ENCODE measurements at regions not wholly inside any gene's neighbourhood (a gene's known extent, or its start where the extent isn't known, plus 50 kb on each side); places are given as distances from the start of the nearest gene placed in this dataset.

- intact Hi-C loops (cut with micrococcal nuclease): no loop called here
- Mint-ChIP-seq H3K27me3 (ENCODE audit: low read depth) (no peaks in the 10 kb centered on the region), H3K9me3 (peaks cover 7% of the 10 kb centered on the region), H3K4me1 (ENCODE audit: low read depth) (no peaks in the 10 kb centered on the region), H3K36me3 (ENCODE audit: low read depth) (no peaks in the 10 kb centered on the region), H3K27ac (no peak overlapping the region), H3K4me3 (no peak overlapping the region)
- CTCF ChIA-PET: no interaction called here
- DNase-seq: no peak
Observed at GRCh38 chr3:76016111-76016510, 230.8 kb upstream of the ZNF717 start.

GRCh38 chr3:76016769-76017439 lies 231.6 kb upstream of the ZNF717 start:
- intact Hi-C loops (cut with micrococcal nuclease): no loop called here
- no peaks in the 10 kb centered on the region for H3K4me1 Mint-ChIP-seq (ENCODE audit: low read depth)
- no peaks in the 10 kb centered on the region for H3K27me3 Mint-ChIP-seq (ENCODE audit: low read depth)
- peaks cover 3% of the 10 kb centered on the region for H3K9me3 Mint-ChIP-seq
- no peak overlapping the region for H3K27ac Mint-ChIP-seq
- no peak overlapping the region for H3K4me3 Mint-ChIP-seq
- CTCF ChIA-PET: no interaction called here
- no peak for DNase-seq
- H3K36me3 Mint-ChIP-seq (ENCODE audit: low read depth): no peaks in the 10 kb centered on the region

DNA sequence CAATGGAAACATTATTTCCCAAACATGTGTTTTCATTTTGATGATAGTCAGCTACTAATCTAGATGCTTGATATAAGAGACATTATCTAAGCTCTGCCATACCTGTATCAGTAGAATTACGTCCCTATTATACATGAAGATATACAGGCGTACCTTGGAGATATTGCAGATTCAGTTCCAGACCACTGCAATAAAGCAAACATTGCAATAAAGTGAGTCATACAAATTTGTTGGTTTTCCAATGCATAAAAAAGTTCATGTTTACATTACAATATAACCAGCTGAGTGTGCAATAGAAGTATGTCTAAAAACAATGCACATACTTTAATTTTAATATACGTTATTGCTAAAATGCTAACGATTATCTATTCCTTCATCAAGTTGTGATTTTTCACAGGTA lies 236.0 kb upstream of the ZNF717 start:
- no peaks in the 10 kb centered on the region for H3K36me3 Mint-ChIP-seq (ENCODE audit: low read depth)
- H3K4me3 Mint-ChIP-seq: no peak overlapping the region
- H3K27me3 Mint-ChIP-seq (ENCODE audit: low read depth): no peaks in the 10 kb centered on the region
- no peak overlapping the region for H3K27ac Mint-ChIP-seq
- no peaks in the 10 kb centered on the region for H3K4me1 Mint-ChIP-seq (ENCODE audit: low read depth)
- DNase-seq: no peak
- CTCF ChIA-PET: no interaction called here
- H3K9me3 Mint-ChIP-seq: no peaks in the 10 kb centered on the region
- intact Hi-C loops (cut with micrococcal nuclease): no loop called here

- Mint-ChIP-seq H3K9me3 (no peaks in the 10 kb centered on the region), H3K27ac (no peak overlapping the region), H3K4me1 (ENCODE audit: low read depth) (no peaks in the 10 kb centered on the region), H3K36me3 (ENCODE audit: low read depth) (no peaks in the 10 kb centered on the region), H3K27me3 (ENCODE audit: low read depth) (no peaks in the 10 kb centered on the region), H3K4me3 (no peak overlapping the region)
- intact Hi-C loops (cut with micrococcal nuclease): no loop called here
- DNase-seq: no peak
- CTCF ChIA-PET: no interaction called here
Observed at GRCh38 chr3:76024640-76025039, 239.3 kb upstream of the ZNF717 start.

- intact Hi-C loops (cut with micrococcal nuclease): no loop called here
- no peak for DNase-seq
- Mint-ChIP-seq H3K27ac (no peak overlapping the region), H3K36me3 (ENCODE audit: low read depth) (no peaks in the 10 kb centered on the region), H3K27me3 (ENCODE audit: low read depth) (no peaks in the 10 kb centered on the region), H3K4me1 (ENCODE audit: low read depth) (no peaks in the 10 kb centered on the region), H3K4me3 (no peak overlapping the region), H3K9me3 (peaks cover 4% of the 10 kb centered on the region)
- CTCF ChIA-PET: interaction anchor here (0.6 kb wide), 1 partner anchor 461 kb away, joined by 3 read pairs; no protein-coding TSS in a partner anchor
Observed at GRCh38 chr3:76025561-76025960, 240.2 kb upstream of the ZNF717 start.

DNA sequence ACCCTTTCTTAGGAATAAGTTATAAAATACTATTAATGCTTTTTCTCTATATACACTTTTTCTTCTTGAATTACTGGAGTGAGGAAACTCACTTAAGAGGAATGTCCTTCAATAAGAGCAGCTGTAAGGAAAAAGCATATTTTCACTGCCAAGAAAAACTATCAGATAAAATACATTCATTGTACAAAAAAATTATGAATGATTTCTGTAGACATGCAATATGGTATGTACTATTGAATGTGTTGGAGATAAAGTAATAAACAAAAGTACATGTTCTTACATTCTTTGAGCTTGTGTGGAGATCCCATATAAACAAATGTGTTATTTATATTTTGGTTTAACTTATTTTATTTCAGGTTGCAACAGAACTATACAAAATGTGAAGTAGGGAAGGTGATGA lies 241.0 kb upstream of the ZNF717 start:
- Mint-ChIP-seq H3K9me3 (peaks cover 8% of the 10 kb centered on the region), H3K36me3 (ENCODE audit: low read depth) (no peaks in the 10 kb centered on the region), H3K4me1 (ENCODE audit: low read depth) (no peaks in the 10 kb centered on the region), H3K27ac (no peak overlapping the region), H3K27me3 (ENCODE audit: low read depth) (no peaks in the 10 kb centered on the region), H3K4me3 (no peak overlapping the region)
- intact Hi-C loops (cut with micrococcal nuclease): no loop called here
- CTCF ChIA-PET: interaction anchor here (1.2 kb wide), 1 partner anchor 19 kb away, joined by 3 read pairs; no protein-coding TSS in a partner anchor
- no peak for DNase-seq

GRCh38 chr3:76028774-76029173 lies 243.4 kb upstream of the ZNF717 start:
- Mint-ChIP-seq H3K27ac (no peak overlapping the region), H3K36me3 (ENCODE audit: low read depth) (no peaks in the 10 kb centered on the region), H3K4me1 (ENCODE audit: low read depth) (no peaks in the 10 kb centered on the region), H3K4me3 (no peak overlapping the region), H3K9me3 (peaks cover 9% of the 10 kb centered on the region), H3K27me3 (ENCODE audit: low read depth) (no peaks in the 10 kb centered on the region)
- intact Hi-C loops (cut with micrococcal nuclease): no loop called here
- CTCF ChIA-PET: no interaction called here
- DNase-seq: no peak

DNA sequence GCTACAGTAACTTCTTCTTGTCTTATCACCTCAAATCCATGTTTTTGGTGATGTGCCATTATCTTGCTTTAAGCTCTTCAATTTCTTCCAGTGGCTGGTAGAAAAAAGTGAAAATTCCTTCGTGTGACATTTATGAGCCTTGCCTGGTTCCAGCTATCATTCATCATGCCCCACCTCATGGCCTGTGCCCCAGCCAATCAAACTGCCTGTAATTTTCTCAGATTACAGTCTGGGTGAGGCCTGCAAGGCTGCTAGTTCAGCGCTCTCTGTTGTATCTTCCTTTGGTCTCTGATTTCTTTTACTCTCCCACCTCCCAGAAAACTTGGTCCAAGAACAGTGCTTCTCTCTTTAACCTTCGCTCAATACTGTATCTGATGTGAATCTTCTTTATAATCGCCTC lies 249.3 kb upstream of the ZNF717 start:
- H3K27me3 Mint-ChIP-seq (ENCODE audit: low read depth): no peaks in the 10 kb centered on the region
- H3K36me3 Mint-ChIP-seq (ENCODE audit: low read depth): no peaks in the 10 kb centered on the region
- no peaks in the 10 kb centered on the region for H3K4me1 Mint-ChIP-seq (ENCODE audit: low read depth)
- DNase-seq: no peak
- H3K4me3 Mint-ChIP-seq: no peak overlapping the region
- CTCF ChIA-PET: no interaction called here
- H3K27ac Mint-ChIP-seq: no peak overlapping the region
- intact Hi-C loops (cut with micrococcal nuclease): no loop called here
- peaks cover 12% of the 10 kb centered on the region for H3K9me3 Mint-ChIP-seq

DNA sequence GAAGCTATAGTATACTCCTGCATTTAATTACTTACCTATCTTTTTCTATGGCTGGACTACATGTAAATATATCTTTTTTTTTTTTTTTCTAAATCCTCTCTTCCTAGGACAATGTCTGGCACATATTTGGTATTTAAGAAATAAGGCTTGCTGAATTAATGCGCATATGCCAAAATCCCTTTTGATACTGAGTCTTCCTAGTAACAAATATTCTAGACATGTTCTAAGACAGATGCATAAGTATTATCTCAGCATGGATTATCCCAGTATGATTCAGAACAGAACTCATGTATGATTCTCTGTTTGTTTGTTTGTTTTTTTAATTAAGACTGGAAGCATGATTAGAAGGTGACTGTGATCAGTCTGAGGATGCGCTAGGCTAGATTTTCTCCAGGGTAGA lies 249.8 kb upstream of the ZNF717 start:
- Mint-ChIP-seq H3K27me3 (ENCODE audit: low read depth) (no peaks in the 10 kb centered on the region), H3K4me3 (no peak overlapping the region), H3K9me3 (peaks cover 11% of the 10 kb centered on the region), H3K4me1 (ENCODE audit: low read depth) (no peaks in the 10 kb centered on the region), H3K27ac (no peak overlapping the region), H3K36me3 (ENCODE audit: low read depth) (no peaks in the 10 kb centered on the region)
- CTCF ChIA-PET: no interaction called here
- intact Hi-C loops (cut with micrococcal nuclease): no loop called here
- no peak for DNase-seq

DNA sequence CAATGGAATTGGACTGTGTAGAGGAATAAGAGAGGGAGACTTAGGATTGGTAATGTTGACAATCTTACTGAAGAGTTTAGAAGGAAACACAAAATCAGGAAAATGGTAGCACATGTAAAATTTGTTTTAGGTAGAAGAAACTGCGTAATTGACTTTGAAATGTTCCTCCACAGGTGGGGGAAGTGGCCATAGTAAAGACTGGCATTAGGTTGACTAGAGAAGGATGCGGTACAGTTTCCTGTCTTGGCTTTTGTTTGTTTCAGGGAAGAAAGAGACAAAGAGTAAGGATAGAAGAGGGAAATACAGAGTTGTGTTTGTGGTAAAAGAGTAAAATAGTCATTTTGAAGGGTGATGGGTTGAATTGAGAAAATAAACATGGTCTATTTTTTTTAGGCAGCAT lies 253.6 kb upstream of the ZNF717 start:
- intact Hi-C loops (cut with micrococcal nuclease): no loop called here
- DNase-seq: no peak
- no peaks in the 10 kb centered on the region for H3K4me1 Mint-ChIP-seq (ENCODE audit: low read depth)
- H3K27me3 Mint-ChIP-seq (ENCODE audit: low read depth): no peaks in the 10 kb centered on the region
- H3K9me3 Mint-ChIP-seq: peaks cover 5% of the 10 kb centered on the region
- H3K4me3 Mint-ChIP-seq: no peak overlapping the region
- CTCF ChIA-PET: no interaction called here
- H3K27ac Mint-ChIP-seq: no peak overlapping the region
- H3K36me3 Mint-ChIP-seq (ENCODE audit: low read depth): no peaks in the 10 kb centered on the region

GRCh38 chr3:76039431-76039830 lies 254.1 kb upstream of the ZNF717 start:
- Mint-ChIP-seq H3K4me3 (no peak overlapping the region), H3K4me1 (ENCODE audit: low read depth) (no peaks in the 10 kb centered on the region), H3K27ac (no peak overlapping the region), H3K27me3 (ENCODE audit: low read depth) (no peaks in the 10 kb centered on the region), H3K9me3 (peaks cover 5% of the 10 kb centered on the region), H3K36me3 (ENCODE audit: low read depth) (no peaks in the 10 kb centered on the region)
- intact Hi-C loops (cut with micrococcal nuclease): no loop called here
- CTCF ChIA-PET: no interaction called here
- no peak for DNase-seq

DNA sequence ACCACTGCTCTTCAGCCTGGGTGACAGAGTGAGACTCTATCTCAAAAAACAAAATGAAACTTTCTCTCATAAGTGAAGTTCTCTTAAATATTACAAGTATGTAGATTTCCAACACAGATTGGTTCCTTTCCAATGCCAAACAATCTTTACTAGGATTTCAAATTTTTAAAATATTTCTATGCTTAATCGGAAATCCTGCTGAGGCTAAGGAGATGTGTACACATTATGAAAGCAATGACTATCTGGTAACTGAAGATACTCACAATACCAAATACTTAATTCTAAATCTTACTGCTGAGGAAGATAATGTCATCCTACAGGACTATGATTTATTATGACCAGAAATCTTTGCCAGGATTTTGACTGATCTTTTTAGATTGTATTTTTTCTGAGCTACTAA lies 255.6 kb upstream of the ZNF717 start:
- intact Hi-C loops (cut with micrococcal nuclease): loop anchor here (10.0 kb wide), 1 partner anchor 316 kb away; no protein-coding TSS in a partner anchor
- no peak overlapping the region for H3K27ac Mint-ChIP-seq
- H3K27me3 Mint-ChIP-seq (ENCODE audit: low read depth): no peaks in the 10 kb centered on the region
- H3K36me3 Mint-ChIP-seq (ENCODE audit: low read depth): no peaks in the 10 kb centered on the region
- peaks cover 2% of the 10 kb centered on the region for H3K9me3 Mint-ChIP-seq
- H3K4me1 Mint-ChIP-seq (ENCODE audit: low read depth): no peaks in the 10 kb centered on the region
- no peak overlapping the region for H3K4me3 Mint-ChIP-seq
- no peak for DNase-seq
- CTCF ChIA-PET: no interaction called here

DNA sequence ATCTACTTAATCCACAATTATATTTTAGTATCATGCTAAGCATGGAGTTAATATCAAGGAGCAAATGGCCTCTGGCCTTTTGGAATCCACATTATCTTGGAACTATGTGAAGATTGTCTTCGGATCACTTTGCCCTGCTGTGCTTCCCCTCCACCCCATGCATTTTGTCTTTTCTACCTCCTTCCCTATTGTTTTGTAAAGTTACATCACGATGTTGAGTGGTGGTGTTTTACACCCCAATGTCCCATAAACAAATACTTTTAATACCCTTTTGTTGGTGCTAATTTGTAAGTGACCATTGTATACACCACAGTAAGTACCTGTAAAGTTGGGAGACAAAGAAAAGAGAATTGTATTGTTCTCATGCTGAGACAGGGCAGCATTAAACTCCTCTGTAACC lies 258.4 kb upstream of the ZNF717 start:
- Mint-ChIP-seq H3K9me3 (peaks cover 2% of the 10 kb centered on the region), H3K4me3 (no peak overlapping the region), H3K27me3 (ENCODE audit: low read depth) (no peaks in the 10 kb centered on the region), H3K27ac (no peak overlapping the region), H3K36me3 (ENCODE audit: low read depth) (no peaks in the 10 kb centered on the region), H3K4me1 (ENCODE audit: low read depth) (no peaks in the 10 kb centered on the region)
- no peak for DNase-seq
- intact Hi-C loops (cut with micrococcal nuclease): loop anchor here (10.0 kb wide), 1 partner anchor 319 kb away; no protein-coding TSS in a partner anchor
- CTCF ChIA-PET: interaction anchor here (1.7 to 2.4 kb wide), 2 partner anchors 10 to 20 kb away, joined by 5 to 9 read pairs; no protein-coding TSS in a partner anchor

Measured in activated naive CD4-positive, alpha-beta T cell treated with anti-CD3 and anti-CD28 coated beads for 36 hours (primary cell).